ENCODE measurements at regions not wholly inside any gene's neighbourhood (a gene's known extent, or its start where the extent isn't known, plus 50 kb on each side); places are given as distances from the start of the nearest gene placed in this dataset.

DNA sequence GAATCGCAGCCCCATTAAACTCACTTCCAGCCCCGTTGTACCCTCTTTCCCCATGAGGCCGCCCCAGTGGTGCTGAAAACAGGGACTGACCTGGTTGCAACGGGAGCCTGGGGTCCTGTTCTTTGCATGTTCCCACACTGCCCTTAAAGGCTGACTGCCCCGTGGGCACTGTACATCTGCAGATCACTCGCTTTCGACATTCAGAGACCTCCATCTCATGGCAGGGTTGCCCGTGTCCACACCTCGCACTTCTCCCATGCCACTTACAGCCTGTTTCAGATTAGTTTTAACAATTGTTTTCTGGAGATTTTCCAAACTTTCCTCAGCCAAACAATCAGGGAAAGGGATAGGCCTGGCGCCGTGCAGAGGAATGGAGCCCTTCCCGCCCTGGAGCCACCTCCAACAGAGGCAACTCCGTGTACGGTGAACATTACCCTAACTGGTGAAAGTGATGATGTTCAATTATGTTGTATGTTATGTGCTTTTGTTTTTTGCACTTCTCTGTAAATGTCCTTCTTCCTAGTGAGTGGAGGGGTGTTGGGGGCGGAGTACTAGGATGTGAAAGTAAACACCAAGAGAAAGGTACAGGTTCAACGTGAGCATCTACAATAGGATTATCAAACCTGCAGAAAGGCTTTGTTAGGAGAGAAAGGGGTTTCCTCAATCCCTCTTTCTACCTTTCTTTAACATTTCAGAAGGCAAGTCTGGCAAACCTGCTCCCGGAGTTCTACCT, 262.8 kb downstream of the FOXO1 start:
- TF ChIP-seq FOXM1 (IDR thresholded peaks at IDR 0.05; ENCODE audit: borderline replicate concordance), result no peak
- no peak for TF ChIP-seq CTBP1 (IDR thresholded peaks at IDR 0.05; ENCODE audit: borderline replicate concordance)
- no peak for TF ChIP-seq ZNF384 (IDR thresholded peaks at IDR 0.05)
- TF ChIP-seq FOXA1 (IDR thresholded peaks at IDR 0.05), result no peak
- no peak for TF ChIP-seq BHLHE40 (IDR thresholded peaks at IDR 0.05; ENCODE audit: borderline replicate concordance)
- TF ChIP-seq TARDBP (IDR thresholded peaks at IDR 0.05), result no peak
- no peak for TF ChIP-seq ARNT (IDR thresholded peaks at IDR 0.05)
- no peak for TF ChIP-seq SP1 (IDR thresholded peaks at IDR 0.05)
- TF ChIP-seq ELF4 (IDR thresholded peaks at IDR 0.05), result no peak
- no peak for TF ChIP-seq NFRKB (IDR thresholded peaks at IDR 0.05)
- TF ChIP-seq, protein P1, sequence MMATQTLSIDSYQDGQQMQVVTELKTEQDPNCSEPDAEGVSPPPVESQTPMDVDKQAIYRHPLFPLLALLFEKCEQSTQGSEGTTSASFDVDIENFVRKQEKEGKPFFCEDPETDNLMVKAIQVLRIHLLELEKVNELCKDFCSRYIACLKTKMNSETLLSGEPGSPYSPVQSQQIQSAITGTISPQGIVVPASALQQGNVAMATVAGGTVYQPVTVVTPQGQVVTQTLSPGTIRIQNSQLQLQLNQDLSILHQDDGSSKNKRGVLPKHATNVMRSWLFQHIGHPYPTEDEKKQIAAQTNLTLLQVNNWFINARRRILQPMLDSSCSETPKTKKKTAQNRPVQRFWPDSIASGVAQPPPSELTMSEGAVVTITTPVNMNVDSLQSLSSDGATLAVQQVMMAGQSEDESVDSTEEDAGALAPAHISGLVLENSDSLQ (IDR thresholded peaks at IDR 0.05), result no peak
- no peak for TF ChIP-seq SUZ12 (IDR thresholded peaks at IDR 0.05)
- TF ChIP-seq FOXK2 (IDR thresholded peaks at IDR 0.05), result no peak
- no peak for TF ChIP-seq LEF1 (IDR thresholded peaks at IDR 0.05; ENCODE audit: borderline replicate concordance)
